SK-N-SH (cell line): ENCODE measurements at regions not wholly inside any gene's neighbourhood (a gene's known extent, or its start where the extent isn't known, plus 50 kb on each side); places are given as distances from the start of the nearest gene placed in this dataset.
"Not testable (repeated sequence)": the region's sequence is repeated elsewhere in the genome, so short reads cannot be mapped to it uniquely, and the experiment has no call there.

Experiments used
- CHD2 ChIP-seq: fragments of 150-350 bp; IDR thresholded peaks from 2 replicates; pipeline ENCODE4 v1.6.1; 2018; ENCODE audit warnings: low read length; ENCODE audit not compliant: partially characterized antibody
- RFX5 ChIP-seq: IDR thresholded peaks from 2 replicates; pipeline ENCODE4 v1.6.1; 2012; ENCODE audit warnings: mild to moderate bottlenecking, improper control_type of control experiment, low read length

DNA sequence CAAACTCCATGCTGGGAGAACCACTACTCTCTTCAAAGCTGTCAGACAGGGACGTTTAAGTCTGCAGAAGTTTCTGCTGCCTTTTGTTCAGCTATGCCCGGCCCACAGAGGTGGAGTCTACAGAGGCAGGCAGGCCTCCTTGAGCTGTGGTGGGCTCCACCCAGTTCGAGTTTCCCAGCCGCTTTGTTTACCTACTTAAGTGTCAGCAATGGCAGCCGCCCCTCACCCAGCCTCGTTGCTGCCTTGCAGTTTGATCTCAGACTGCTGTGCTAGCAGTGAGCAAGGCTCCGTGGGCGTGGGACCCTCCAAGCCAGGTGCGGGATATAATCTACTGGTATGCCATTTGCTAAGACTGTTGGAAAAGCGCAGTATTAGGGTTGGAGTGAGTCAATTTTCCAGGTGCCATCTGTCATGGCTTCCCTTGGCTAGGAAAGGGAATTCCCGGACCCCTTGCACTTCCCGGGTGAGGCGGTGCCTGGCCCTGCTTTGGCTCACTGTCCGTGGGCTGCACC is 190.7 kb downstream of the TTC6 start:
- TF ChIP-seq RFX5, CHD2: not testable (repeated sequence)
